ENCODE measurements at regions not wholly inside any gene's neighbourhood (a gene's known extent, or its start where the extent isn't known, plus 50 kb on each side); places are given as distances from the start of the nearest gene placed in this dataset.
"Not testable (repeated sequence)": the region's sequence is repeated elsewhere in the genome, so short reads cannot be mapped to it uniquely, and the experiment has no call there.

GRCh38 chr4:23966725-23967124, 76.9 kb upstream of the PPARGC1A start:
- Histone ChIP-seq H3K4me1 (no peaks in the 10 kb centered on the region), H3K9me3 (no peaks in the 10 kb centered on the region), H3K36me3 (no peaks in the 10 kb centered on the region), H3K27me3 (no peaks in the 10 kb centered on the region), H3K4me3 (no peak overlapping the region), H3K27ac (no peak overlapping the region)
- no peak for DNase-seq (ENCODE audit: low spot score in 2 of 2)
- intact Hi-C loops (cut with DNase I; ENCODE audit: low total_unique reads), result no loop called here
- TF ChIP-seq CTCF (IDR thresholded peaks at IDR 0.05) (no peak), POLR2A (IDR thresholded peaks at IDR 0.05) (no peak), POLR2AphosphoS5 (IDR thresholded peaks at IDR 0.05) (no peak)

- intact Hi-C loops (cut with DNase I; ENCODE audit: low total_unique reads), result no loop called here
- no peak for DNase-seq (ENCODE audit: low spot score in 2 of 2)
- no peak overlapping the region for H3K27ac ChIP-seq
- no peak for TF ChIP-seq CTCF (IDR thresholded peaks at IDR 0.05)
- no peak for TF ChIP-seq POLR2A (IDR thresholded peaks at IDR 0.05)
- no peak for TF ChIP-seq POLR2AphosphoS5 (IDR thresholded peaks at IDR 0.05)
- H3K9me3 ChIP-seq, result no peaks in the 10 kb centered on the region
- H3K27me3 ChIP-seq, result no peaks in the 10 kb centered on the region
- no peaks in the 10 kb centered on the region for H3K36me3 ChIP-seq
- H3K4me1 ChIP-seq, result no peaks in the 10 kb centered on the region
- H3K4me3 ChIP-seq, result no peak overlapping the region
Measured at GRCh38 chr4:23962462-23962861, 72.6 kb upstream of the PPARGC1A start.

- H3K36me3 ChIP-seq; H3K27me3 ChIP-seq; H3K27ac ChIP-seq; DNase-seq (ENCODE audit: low spot score in 2 of 2); H3K4me1 ChIP-seq; H3K4me3 ChIP-seq; intact Hi-C loops (cut with DNase I; ENCODE audit: low total_unique reads); H3K9me3 ChIP-seq: not testable (repeated sequence)
Measured at GRCh38 chr4:23961395-23961794, 71.5 kb upstream of the PPARGC1A start.

- Histone ChIP-seq H3K4me1 (no peaks in the 10 kb centered on the region), H3K4me3 (no peak overlapping the region), H3K9me3 (no peaks in the 10 kb centered on the region), H3K36me3 (no peaks in the 10 kb centered on the region), H3K27me3 (no peaks in the 10 kb centered on the region), H3K27ac (no peak overlapping the region)
- no peak for DNase-seq (ENCODE audit: low spot score in 2 of 2)
- intact Hi-C loops (cut with DNase I; ENCODE audit: low total_unique reads), result no loop called here
- TF ChIP-seq POLR2A (IDR thresholded peaks at IDR 0.05), result no peak
- TF ChIP-seq POLR2AphosphoS5 (IDR thresholded peaks at IDR 0.05), result no peak
Measured at GRCh38 chr4:23959396-23960148, 69.7 kb upstream of the PPARGC1A start.

GRCh38 chr4:23958749-23959148, 68.9 kb upstream of the PPARGC1A start:
- no peaks in the 10 kb centered on the region for H3K27me3 ChIP-seq
- TF ChIP-seq POLR2A (IDR thresholded peaks at IDR 0.05) (no peak), POLR2AphosphoS5 (IDR thresholded peaks at IDR 0.05) (no peak), CTCF (IDR thresholded peaks at IDR 0.05) (no peak)

GRCh38 chr4:23957465-23957864, 67.6 kb upstream of the PPARGC1A start:
- Histone ChIP-seq H3K36me3 (no peaks in the 10 kb centered on the region), H3K27me3 (no peaks in the 10 kb centered on the region), H3K27ac (no peak overlapping the region), H3K9me3 (no peaks in the 10 kb centered on the region), H3K4me3 (no peak overlapping the region), H3K4me1 (no peaks in the 10 kb centered on the region)
- no peak for TF ChIP-seq CTCF (IDR thresholded peaks at IDR 0.05)
- TF ChIP-seq POLR2A (IDR thresholded peaks at IDR 0.05), result no peak
- no peak for TF ChIP-seq POLR2AphosphoS5 (IDR thresholded peaks at IDR 0.05)
- no peak for DNase-seq (ENCODE audit: low spot score in 2 of 2)
- intact Hi-C loops (cut with DNase I; ENCODE audit: low total_unique reads), result no loop called here

More at GRCh38 chr4:23958749-23959148, 68.9 kb upstream of the PPARGC1A start:
- H3K36me3 ChIP-seq, result no peaks in the 10 kb centered on the region
- H3K4me3 ChIP-seq, result no peak overlapping the region
- H3K4me1 ChIP-seq, result no peaks in the 10 kb centered on the region
- no peaks in the 10 kb centered on the region for H3K9me3 ChIP-seq
- intact Hi-C loops (cut with DNase I; ENCODE audit: low total_unique reads), result no loop called here
- no peak for DNase-seq (ENCODE audit: low spot score in 2 of 2)
- H3K27ac ChIP-seq, result no peak overlapping the region
